CD4-positive, alpha-beta memory T cell (primary cell): ENCODE measurements at regions not wholly inside any gene's neighbourhood (a gene's known extent, or its start where the extent isn't known, plus 50 kb on each side); places are given as distances from the start of the nearest gene placed in this dataset.

ENCODE experiments used
- CTCF ChIA-PET: fragments of 350-600 bp; sonication (Branson Sonifier 250); formaldehyde crosslinking; loops from one replicate; lab custom pipeline; 2021; ENCODE audit warnings: inconsistent platforms; ENCODE audit not compliant: partially characterized antibody; lab: Charles Lee
- POLR2A ChIA-PET: fragments of 350-600 bp; sonication (Branson Sonifier 250); formaldehyde crosslinking; loops from one replicate; lab custom pipeline; 2021; ENCODE audit not compliant: partially characterized antibody; lab: Charles Lee
- DNase-seq, 5 donors: peaks; one replicate each; pipeline versions ENCODE4 v3.0.0 to v3.0.0-alpha.2; 2020 to 2022; ENCODE audit warnings: mixed read lengths in 1 of 5
- H3K27ac ChIP-seq: one replicate; pipeline ENCODE4 v1.7.0; 2013; ENCODE audit warnings: low read depth, low read length
- H3K27me3 ChIP-seq: 2 replicates; pipeline ENCODE4 v1.7.0; 2013; ENCODE audit warnings: mild to moderate bottlenecking, low read length, moderate library complexity; ENCODE audit not compliant: insufficient read depth
- H3K36me3 ChIP-seq: 2 replicates; pipeline ENCODE4 v1.7.0; 2013; ENCODE audit warnings: mild to moderate bottlenecking, low read length, moderate library complexity; ENCODE audit not compliant: insufficient read depth
- H3K4me1 ChIP-seq: 2 replicates; pipeline ENCODE4 v1.7.0; 2013; ENCODE audit warnings: mild to moderate bottlenecking, low read length, moderate library complexity; ENCODE audit not compliant: insufficient read depth
- H3K4me3 ChIP-seq, 2 donors: one replicate each; pipeline ENCODE4 v1.7.0; 2013; ENCODE audit warnings: low read length in 2 of 2, mild to moderate bottlenecking in 1 of 2
- H3K9me3 ChIP-seq, 2 donors: one replicate each; pipeline ENCODE4 v1.7.0; 2013; ENCODE audit warnings: low read length in 2 of 2, control low read depth in 1 of 2; ENCODE audit not compliant: control insufficient read depth in 1 of 2
- H3K27ac Mint-ChIP-seq, 7 donors: one replicate each; pipeline ENCODE4 v1.8.0; 2020 to 2021; ENCODE audit warnings: mixed read lengths in 7 of 7, mild to moderate bottlenecking in 6 of 7, inconsistent platforms in 3 of 7, moderate library complexity in 3 of 7
- H3K27me3 Mint-ChIP-seq, 2 donors: one replicate each; pipeline ENCODE4 v1.8.0; 2020 to 2021; ENCODE audit warnings: mixed read lengths in 2 of 2
- H3K36me3 Mint-ChIP-seq, 2 donors: one replicate each; pipeline ENCODE4 v1.8.0; 2020 to 2021; ENCODE audit warnings: mixed read lengths in 2 of 2, inconsistent platforms in 1 of 2, mild to moderate bottlenecking in 1 of 2
- H3K4me1 Mint-ChIP-seq, 4 donors: one replicate each; pipeline ENCODE4 v1.8.0; 2020 to 2021; ENCODE audit warnings: mixed read lengths in 4 of 4, mild to moderate bottlenecking in 1 of 4
- H3K4me3 Mint-ChIP-seq, 8 donors: one replicate each; pipeline ENCODE4 v1.8.0; 2020 to 2021; ENCODE audit warnings: mixed read lengths in 8 of 8, mild to moderate bottlenecking in 7 of 8, moderate library complexity in 6 of 8, inconsistent platforms in 3 of 8
- H3K9me3 Mint-ChIP-seq, 8 donors: one replicate each; pipeline ENCODE4 v1.8.0; 2020 to 2021; ENCODE audit warnings: mixed read lengths in 8 of 8, mild to moderate bottlenecking in 5 of 8, inconsistent platforms in 3 of 8, moderate library complexity in 1 of 8
- intact Hi-C: fragments of 100-400 bp; cut with micrococcal nuclease; formaldehyde crosslinking; loops from one replicate; pipeline ENCODE4 v1.15.1; 2023

DNA sequence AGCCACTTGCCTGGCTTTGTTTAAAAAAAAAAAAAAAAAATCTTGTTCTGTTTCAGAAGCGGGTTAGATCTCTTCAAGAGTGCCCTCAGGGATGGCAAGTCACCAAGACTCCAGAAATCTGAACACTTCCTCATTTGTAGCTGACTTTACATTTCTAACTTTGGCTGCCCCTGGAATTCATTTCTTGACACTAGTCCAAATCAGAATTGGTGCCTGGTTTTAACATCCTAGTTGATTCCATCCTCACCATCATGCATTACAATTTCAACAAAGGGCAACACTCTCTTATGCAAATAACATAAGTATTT, 295.5 kb downstream of the RMST start:
- Mint-ChIP-seq H3K27ac (no peak overlapping the region), H3K4me3 (no peak overlapping the region), H3K9me3 (peaks cover 0 to 8% (median 3%) of the 10 kb centered on the region in 8 donors), H3K27me3 (peaks cover 0 to 1% of the 10 kb centered on the region in 2 donors), H3K4me1 (no peaks in the 10 kb centered on the region), H3K36me3 (no peaks in the 10 kb centered on the region)
- no peak overlapping the region for H3K4me3 ChIP-seq
- intact Hi-C loops: no loop called here
- ChIA-PET CTCF (no interaction called here), POLR2A (no interaction called here)
- H3K4me1 ChIP-seq: no peaks in the 10 kb centered on the region
- H3K36me3 ChIP-seq: no peaks in the 10 kb centered on the region
- H3K27ac ChIP-seq: no peak overlapping the region
- DNase-seq: no peak
- no peaks in the 10 kb centered on the region for H3K9me3 ChIP-seq
- no peaks in the 10 kb centered on the region for H3K27me3 ChIP-seq

- Histone ChIP-seq H3K36me3 (no peaks in the 10 kb centered on the region), H3K4me3 (no peak overlapping the region), H3K9me3 (no peaks in the 10 kb centered on the region), H3K27ac (no peak overlapping the region), H3K4me1 (no peaks in the 10 kb centered on the region), H3K27me3 (no peaks in the 10 kb centered on the region)
- H3K27ac Mint-ChIP-seq: no peak overlapping the region
- peaks cover 0 to 8% (median 4%) of the 10 kb centered on the region in 8 donors for H3K9me3 Mint-ChIP-seq
- no peaks in the 10 kb centered on the region for H3K36me3 Mint-ChIP-seq
- H3K4me1 Mint-ChIP-seq: no peaks in the 10 kb centered on the region
- intact Hi-C loops: no loop called here
- H3K27me3 Mint-ChIP-seq: peaks cover 0 to 1% of the 10 kb centered on the region in 2 donors
- H3K4me3 Mint-ChIP-seq: no peak overlapping the region
- CTCF ChIA-PET: no interaction called here
- POLR2A ChIA-PET: no interaction called here
- DNase-seq: no peak
Measured at GRCh38 chr12:97758586-97758985, 296.0 kb downstream of the RMST start.

DNA sequence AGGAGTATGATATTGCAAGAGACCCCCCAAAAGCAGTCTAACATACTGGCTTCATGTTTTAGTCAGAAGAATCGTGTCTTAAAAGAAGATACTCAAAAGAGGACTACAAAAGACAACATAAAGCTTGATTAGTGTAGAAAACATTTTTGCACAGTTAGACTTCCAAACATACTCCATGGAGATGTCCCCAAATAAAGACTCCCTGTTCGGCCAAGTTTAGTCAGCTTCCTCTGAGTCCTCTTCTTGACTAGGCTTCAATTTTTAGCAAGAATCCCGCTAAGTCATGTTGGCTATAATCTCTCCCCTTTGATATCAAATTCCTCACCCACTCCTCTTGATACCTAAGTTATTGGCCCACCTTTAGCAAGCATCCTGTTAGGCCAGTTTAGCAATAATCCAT, 298.0 kb downstream of the RMST start:
- no peaks in the 10 kb centered on the region for H3K4me1 Mint-ChIP-seq
- CTCF ChIA-PET: no interaction called here
- H3K36me3 ChIP-seq: no peaks in the 10 kb centered on the region
- H3K27me3 ChIP-seq: no peaks in the 10 kb centered on the region
- H3K4me1 ChIP-seq: no peaks in the 10 kb centered on the region
- no peaks in the 10 kb centered on the region for H3K27me3 Mint-ChIP-seq
- intact Hi-C loops: no loop called here
- no peaks in the 10 kb centered on the region for H3K9me3 ChIP-seq
- H3K9me3 Mint-ChIP-seq: peaks cover 0 to 9% (median 4%) of the 10 kb centered on the region in 8 donors
- no peak overlapping the region for H3K4me3 Mint-ChIP-seq
- DNase-seq: no peak
- no peak overlapping the region for H3K27ac Mint-ChIP-seq
- POLR2A ChIA-PET: no interaction called here
- H3K36me3 Mint-ChIP-seq: no peaks in the 10 kb centered on the region
- no peak overlapping the region for H3K27ac ChIP-seq
- H3K4me3 ChIP-seq: no peak overlapping the region

GRCh38 chr12:97763113-97763512, 300.5 kb downstream of the RMST start:
- Mint-ChIP-seq H3K36me3 (no peaks in the 10 kb centered on the region), H3K27ac (no peak overlapping the region), H3K9me3 (peaks cover 0 to 9% (median 3%) of the 10 kb centered on the region in 8 donors), H3K27me3 (no peaks in the 10 kb centered on the region), H3K4me1 (no peaks in the 10 kb centered on the region), H3K4me3 (no peak overlapping the region)
- Histone ChIP-seq H3K27me3 (no peaks in the 10 kb centered on the region), H3K27ac (no peak overlapping the region), H3K4me1 (no peaks in the 10 kb centered on the region), H3K36me3 (no peaks in the 10 kb centered on the region), H3K9me3 (no peaks in the 10 kb centered on the region), H3K4me3 (no peak overlapping the region)
- intact Hi-C loops: no loop called here
- CTCF ChIA-PET: no interaction called here
- POLR2A ChIA-PET: no interaction called here
- no peak for DNase-seq

DNA sequence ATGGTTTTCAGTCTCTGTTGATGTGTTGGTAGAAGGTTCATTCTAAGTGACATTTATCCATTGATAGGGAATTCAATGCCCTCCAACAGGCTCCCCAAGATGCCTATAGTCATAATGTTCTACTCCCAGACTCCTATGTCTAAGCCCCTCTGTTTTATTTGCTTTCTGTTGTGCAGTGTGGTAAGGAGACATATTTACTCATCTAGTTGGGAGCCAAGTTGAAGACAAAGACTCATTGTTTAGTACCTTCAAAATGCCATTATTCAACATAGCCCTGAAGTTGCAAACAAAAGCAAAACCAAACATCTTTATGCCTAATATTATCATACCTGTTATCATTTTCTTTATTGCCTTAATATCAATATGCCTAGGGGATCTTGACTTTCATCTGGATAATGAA, 302.1 kb downstream of the RMST start:
- no peaks in the 10 kb centered on the region for H3K36me3 ChIP-seq
- DNase-seq: no peak
- no peak overlapping the region for H3K27ac Mint-ChIP-seq
- no peak overlapping the region for H3K4me3 ChIP-seq
- no peaks in the 10 kb centered on the region for H3K36me3 Mint-ChIP-seq
- H3K9me3 Mint-ChIP-seq: peaks cover 0 to 9% (median 3%) of the 10 kb centered on the region in 8 donors
- intact Hi-C loops: no loop called here
- no peaks in the 10 kb centered on the region for H3K27me3 Mint-ChIP-seq
- H3K4me3 Mint-ChIP-seq: no peak overlapping the region
- ChIA-PET POLR2A (no interaction called here), CTCF (no interaction called here)
- no peaks in the 10 kb centered on the region for H3K9me3 ChIP-seq
- H3K27me3 ChIP-seq: no peaks in the 10 kb centered on the region
- no peak overlapping the region for H3K27ac ChIP-seq
- H3K4me1 Mint-ChIP-seq: no peaks in the 10 kb centered on the region
- no peaks in the 10 kb centered on the region for H3K4me1 ChIP-seq

DNA sequence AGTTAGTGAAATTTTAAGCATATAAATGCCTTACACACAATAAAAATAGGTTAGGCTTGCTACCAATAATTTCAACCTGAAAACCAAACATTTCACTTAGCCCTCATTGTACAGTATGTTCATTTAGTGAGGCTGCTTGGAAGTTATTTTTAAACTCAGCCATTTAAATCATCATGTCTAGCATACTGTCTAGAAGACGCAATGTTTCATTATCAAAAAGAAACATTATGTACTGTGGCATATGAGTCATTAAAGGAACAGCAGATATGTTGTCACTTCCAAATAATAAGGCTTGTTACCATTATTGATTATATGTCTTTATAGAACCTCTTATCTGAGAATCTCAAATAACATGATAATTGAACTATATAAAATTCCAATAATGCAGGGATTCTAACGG, 304.7 kb downstream of the RMST start:
- Histone ChIP-seq H3K27ac (no peak overlapping the region), H3K27me3 (no peaks in the 10 kb centered on the region), H3K4me3 (no peak overlapping the region), H3K4me1 (no peaks in the 10 kb centered on the region), H3K36me3 (no peaks in the 10 kb centered on the region), H3K9me3 (no peaks in the 10 kb centered on the region)
- CTCF ChIA-PET: no interaction called here
- no peak for DNase-seq
- POLR2A ChIA-PET: no interaction called here
- H3K4me3 Mint-ChIP-seq: no peak overlapping the region
- H3K9me3 Mint-ChIP-seq: peaks cover 0 to 7% (median 0%) of the 10 kb centered on the region in 8 donors
- no peak overlapping the region for H3K27ac Mint-ChIP-seq
- H3K4me1 Mint-ChIP-seq: no peaks in the 10 kb centered on the region
- no peaks in the 10 kb centered on the region for H3K36me3 Mint-ChIP-seq
- H3K27me3 Mint-ChIP-seq: no peaks in the 10 kb centered on the region
- intact Hi-C loops: no loop called here

GRCh38 chr12:97778111-97778510, 315.5 kb downstream of the RMST start:
- H3K4me3 Mint-ChIP-seq: no peak overlapping the region
- CTCF ChIA-PET: no interaction called here
- H3K4me1 Mint-ChIP-seq: no peaks in the 10 kb centered on the region
- H3K9me3 Mint-ChIP-seq: peaks cover 0 to 9% (median 1%) of the 10 kb centered on the region in 8 donors
- POLR2A ChIA-PET: no interaction called here
- DNase-seq: no peak
- no peaks in the 10 kb centered on the region for H3K4me1 ChIP-seq
- H3K27me3 ChIP-seq: no peaks in the 10 kb centered on the region
- no peaks in the 10 kb centered on the region for H3K27me3 Mint-ChIP-seq
- H3K36me3 Mint-ChIP-seq: no peaks in the 10 kb centered on the region
- intact Hi-C loops: no loop called here
- no peak overlapping the region for H3K4me3 ChIP-seq
- H3K36me3 ChIP-seq: no peaks in the 10 kb centered on the region
- no peak overlapping the region for H3K27ac ChIP-seq
- H3K27ac Mint-ChIP-seq: no peak overlapping the region
- no peaks in the 10 kb centered on the region for H3K9me3 ChIP-seq

DNA sequence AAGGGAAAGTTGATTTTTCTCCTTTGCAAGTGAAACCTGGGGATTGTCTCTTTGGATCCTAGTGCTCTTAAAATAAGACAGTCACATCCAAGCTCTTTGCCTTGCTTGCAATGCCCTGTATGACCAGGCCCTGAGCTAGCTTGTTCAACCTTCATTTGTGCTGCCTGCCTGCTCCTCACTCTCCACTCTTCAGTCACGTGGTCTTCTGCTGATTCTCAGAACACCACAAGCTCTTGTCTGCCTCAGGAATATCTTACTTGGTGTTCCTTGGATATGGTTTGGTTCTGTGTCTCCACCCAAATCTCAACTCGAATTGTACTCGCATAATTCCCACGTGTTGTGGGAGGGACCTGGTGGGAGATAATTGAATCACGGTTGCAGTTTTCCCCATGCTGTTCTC, 318.7 kb downstream of the RMST start:
- Histone ChIP-seq H3K36me3 (no peaks in the 10 kb centered on the region), H3K4me3 (no peak overlapping the region), H3K27me3 (no peaks in the 10 kb centered on the region), H3K27ac (no peak overlapping the region), H3K4me1 (no peaks in the 10 kb centered on the region), H3K9me3 (no peaks in the 10 kb centered on the region)
- Mint-ChIP-seq H3K4me3 (no peak overlapping the region), H3K9me3 (peaks cover 0 to 9% (median 0%) of the 10 kb centered on the region in 8 donors), H3K27ac (no peak overlapping the region), H3K4me1 (no peaks in the 10 kb centered on the region), H3K36me3 (no peaks in the 10 kb centered on the region), H3K27me3 (no peaks in the 10 kb centered on the region)
- intact Hi-C loops: no loop called here
- POLR2A ChIA-PET: no interaction called here
- no peak for DNase-seq
- CTCF ChIA-PET: no interaction called here
